H9 (cell line): ENCODE measurements at regions not wholly inside any gene's neighbourhood (a gene's known extent, or its start where the extent isn't known, plus 50 kb on each side); places are given as distances from the start of the nearest gene placed in this dataset.

Source experiments
- DNase-seq: peaks from one replicate; pipeline ENCODE4 v3.0.0-alpha.2; 2017
- H2AFZ ChIP-seq: one replicate; pipeline ENCODE4 v1.6.1; 2013; ENCODE audit warnings: mild to moderate bottlenecking, low read length, control low read depth, moderate library complexity
- H2AK5ac ChIP-seq: 2 replicates; pipeline ENCODE4 v1.6.1; 2013; ENCODE audit warnings: low read length, control low read depth, mixed read lengths; ENCODE audit not compliant: insufficient read length
- H2BK120ac ChIP-seq: one replicate; pipeline ENCODE4 v1.6.1; 2013; ENCODE audit warnings: low read depth, mild to moderate bottlenecking, low read length, control low read depth, inconsistent platforms; ENCODE audit not compliant: poor library complexity, severe bottlenecking
- H2BK12ac ChIP-seq: 2 replicates; pipeline ENCODE4 v1.6.1; 2013; ENCODE audit warnings: low read length, control low read depth, mixed read lengths, low read depth; ENCODE audit not compliant: insufficient read length
- H2BK15ac ChIP-seq: 2 replicates; pipeline ENCODE4 v1.6.1; 2013; ENCODE audit warnings: low read depth, low read length, control low read depth
- H2BK20ac ChIP-seq: one replicate; pipeline ENCODE4 v1.6.1; 2013; ENCODE audit warnings: low read depth, mild to moderate bottlenecking, low read length, control low read depth, inconsistent platforms; ENCODE audit not compliant: poor library complexity, severe bottlenecking
- H2BK5ac ChIP-seq: 2 replicates; pipeline ENCODE4 v1.6.1; 2013; ENCODE audit warnings: low read length, control low read depth, mixed read lengths; ENCODE audit not compliant: insufficient read length
- H3K14ac ChIP-seq: 2 replicates; pipeline ENCODE4 v1.6.1; 2013; ENCODE audit warnings: low read length, control low read depth; ENCODE audit not compliant: insufficient read depth
- H3K18ac ChIP-seq: 2 replicates; pipeline ENCODE4 v1.6.1; 2013; ENCODE audit warnings: low read depth, mild to moderate bottlenecking, mixed read lengths, low read length, control low read depth; ENCODE audit not compliant: insufficient read length
- H3K23ac ChIP-seq: 2 replicates; pipeline ENCODE4 v1.6.1; 2013; ENCODE audit warnings: low read length, control low read depth, mixed read lengths, low read depth; ENCODE audit not compliant: insufficient read length
- H3K23me2 ChIP-seq: 2 replicates; pipeline ENCODE4 v1.6.1; 2013; ENCODE audit warnings: low read depth, mild to moderate bottlenecking, mixed read lengths, low read length, control low read depth; ENCODE audit not compliant: insufficient read length, poor library complexity, severe bottlenecking
- H3K27ac ChIP-seq: 2 replicates; pipeline ENCODE4 v1.5.1; 2013; ENCODE audit warnings: low read length, control low read depth, mixed read lengths, low read depth; ENCODE audit not compliant: insufficient read length
- H3K27me3 ChIP-seq: 2 replicates; pipeline ENCODE4 v1.6.1; 2013; ENCODE audit warnings: low read length, control low read depth, inconsistent platforms; ENCODE audit not compliant: insufficient read depth
- H3K4ac ChIP-seq: 2 replicates; pipeline ENCODE4 v1.6.1; 2013; ENCODE audit warnings: low read depth, mild to moderate bottlenecking, control low read depth, inconsistent platforms, low read length, moderate library complexity
- H3K4me1 ChIP-seq: 2 replicates; pipeline ENCODE4 v1.6.1; 2013; ENCODE audit warnings: low read length, control low read depth, inconsistent platforms; ENCODE audit not compliant: insufficient read depth
- H3K4me2 ChIP-seq: 2 replicates; pipeline ENCODE4 v1.6.1; 2013; ENCODE audit warnings: low read length, control low read depth, mixed read lengths; ENCODE audit not compliant: insufficient read length, insufficient read depth
- H3K56ac ChIP-seq: 2 replicates; pipeline ENCODE4 v1.6.1; 2013; ENCODE audit warnings: low read depth, mild to moderate bottlenecking, mixed read lengths, low read length, control low read depth; ENCODE audit not compliant: insufficient read length
- H3K79me1 ChIP-seq: 2 replicates; pipeline ENCODE4 v1.6.1; 2013; ENCODE audit warnings: low read depth, mild to moderate bottlenecking, moderate library complexity, low read length, control low read depth, inconsistent platforms; ENCODE audit not compliant: insufficient read depth, poor library complexity, severe bottlenecking
- H3K79me2 ChIP-seq: 2 replicates; pipeline ENCODE4 v1.6.1; 2013; ENCODE audit warnings: low read length, control low read depth, inconsistent platforms; ENCODE audit not compliant: insufficient read depth
- H3K9ac ChIP-seq: 2 replicates; pipeline ENCODE4 v1.6.1; 2013; ENCODE audit warnings: low read length, control low read depth, mixed read lengths; ENCODE audit not compliant: insufficient read length; ENCODE audit errors: extremely low read depth
- H3K9me3 ChIP-seq: one replicate; pipeline ENCODE4 v1.6.1; 2013; ENCODE audit warnings: low read depth, low read length, inconsistent platforms; ENCODE audit not compliant: control insufficient read depth
- H3T11ph ChIP-seq: one replicate; pipeline ENCODE4 v1.6.1; 2013; ENCODE audit warnings: mild to moderate bottlenecking, low read length, control low read depth, inconsistent platforms
- H4K20me1 ChIP-seq: one replicate; pipeline ENCODE4 v1.6.1; 2013; ENCODE audit not compliant: control insufficient read depth, insufficient read length, insufficient read depth
- H4K5ac ChIP-seq: 2 replicates; pipeline ENCODE4 v1.6.1; 2013; ENCODE audit warnings: low read depth, mild to moderate bottlenecking, mixed read lengths, low read length, control low read depth; ENCODE audit not compliant: insufficient read length
- H4K8ac ChIP-seq: replicated peaks from 2 replicates; pipeline ENCODE4 v1.6.1; 2013; ENCODE audit warnings: low read length, control low read depth, mixed read lengths, low read depth; ENCODE audit not compliant: insufficient read length
- H4K91ac ChIP-seq: 2 replicates; pipeline ENCODE4 v1.6.1; 2013; ENCODE audit warnings: low read depth, mild to moderate bottlenecking, moderate library complexity, mixed read lengths, low read length, control low read depth; ENCODE audit not compliant: insufficient read length
- H3K27ac Mint-ChIP-seq, 3 experiments: 2 replicates in 2 of 3; 3 replicates in 1 of 3; pipeline ENCODE4 v1.8.0; 2020 to 2021; ENCODE audit warnings: mixed read lengths in 3 of 3, mild to moderate bottlenecking in 1 of 3, moderate library complexity in 1 of 3
- H3K27me3 Mint-ChIP-seq: 2 replicates; pipeline ENCODE4 v1.8.0; 2021; ENCODE audit warnings: low read depth, mild to moderate bottlenecking, moderate library complexity, mixed read lengths
- H3K36me3 Mint-ChIP-seq, 3 experiments: 2 replicates in 2 of 3; 3 replicates in 1 of 3; pipeline ENCODE4 v1.8.0; 2020 to 2021; ENCODE audit warnings: low read depth in 3 of 3, mixed read lengths in 3 of 3; ENCODE audit not compliant: insufficient read depth in 1 of 3
- H3K4me1 Mint-ChIP-seq, 2 experiments: 2 replicates each; pipeline ENCODE4 v1.8.0; 2020; ENCODE audit warnings: mixed read lengths in 2 of 2
- H3K4me3 Mint-ChIP-seq, 2 experiments: 2 replicates in 1 of 2; 3 replicates in 1 of 2; pipeline ENCODE4 v1.8.0; 2020 to 2021; ENCODE audit warnings: mild to moderate bottlenecking in 2 of 2, mixed read lengths in 2 of 2, moderate library complexity in 1 of 2
- H3K9me3 Mint-ChIP-seq, 2 experiments: 2 replicates in 1 of 2; 3 replicates in 1 of 2; pipeline ENCODE4 v1.8.0; 2020; ENCODE audit warnings: mild to moderate bottlenecking in 2 of 2, mixed read lengths in 2 of 2, moderate library complexity in 1 of 2
- WGBS: extraction: QIAGEN DNeasy Blood & Tissue Kit; methylation state at CpG from one replicate; pipeline ENCODE4 v1.1.7; 2013; ENCODE audit warnings: missing lambda C conversion rate, low lambda C conversion rate, mixed read lengths; ENCODE audit not compliant: insufficient read length; ENCODE audit errors: extremely low coverage; 5-methylcytosine and 5-hydroxymethylcytosine counted together
- TF ChIP-seq, protein P1 (sequence below): fragments of 200-600 bp; sonication (generic); conservative IDR thresholded peaks from 3 replicates; pipeline ENCODE4 v1.8.0; 2021; ENCODE audit warnings: antibody characterized with exemption, mild to moderate bottlenecking

DNA sequence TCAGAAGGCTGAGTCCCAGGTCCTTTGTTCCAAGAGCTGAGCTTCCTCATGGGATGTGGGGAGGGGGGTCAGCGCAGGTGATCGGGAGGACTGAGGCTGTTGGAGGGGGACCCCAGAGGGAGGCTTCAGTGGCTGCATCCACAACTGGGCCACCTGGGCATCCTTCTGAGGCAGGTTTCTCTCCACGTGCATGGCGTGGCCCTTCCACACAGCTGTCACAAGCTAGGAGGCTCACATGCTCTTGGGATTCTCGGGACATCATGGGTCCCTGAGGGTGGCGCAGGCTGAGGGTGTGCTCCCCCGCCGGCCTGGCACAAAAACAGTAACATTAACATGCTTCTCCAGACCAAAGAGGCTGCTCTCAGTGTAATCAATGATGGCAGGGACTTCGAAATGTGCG lies 229.6 kb upstream of the AJAP1 start:
- no peak overlapping the region for H3K14ac ChIP-seq
- H4K20me1 ChIP-seq: no peaks in the 10 kb centered on the region
- no peak overlapping the region for H2BK20ac ChIP-seq
- no peak overlapping the region for H3K9ac ChIP-seq
- H3K4me3 Mint-ChIP-seq: no peak overlapping the region
- H3K56ac ChIP-seq: no peak overlapping the region
- H3K27ac ChIP-seq: no peak overlapping the region
- H3K23me2 ChIP-seq: no peaks in the 10 kb centered on the region
- H3K27ac Mint-ChIP-seq: no peak overlapping the region
- no peak overlapping the region for H2AFZ ChIP-seq
- H3K4ac ChIP-seq: no peak overlapping the region
- H3K18ac ChIP-seq: no peak overlapping the region
- no peak overlapping the region for H4K5ac ChIP-seq
- peaks cover 0 to 12% (median 2%) of the 10 kb centered on the region in 3 experiments; a peak in 4 of 7 replicates for H3K36me3 Mint-ChIP-seq
- no peak overlapping the region for H4K91ac ChIP-seq
- H3K4me1 Mint-ChIP-seq: peaks cover 10 to 15% of the 10 kb centered on the region in 2 experiments
- H2BK120ac ChIP-seq: no peak overlapping the region
- H3K27me3 Mint-ChIP-seq: no peaks in the 10 kb centered on the region; the same call in 1 of the 2 replicates
- DNase-seq: no peak
- H2AK5ac ChIP-seq: no peak overlapping the region
- no peak overlapping the region for H3T11ph ChIP-seq
- H3K79me2 ChIP-seq: no peaks in the 10 kb centered on the region
- no peaks in the 10 kb centered on the region for H3K9me3 ChIP-seq
- H3K4me2 ChIP-seq: no peak overlapping the region
- H3K79me1 ChIP-seq: no peaks in the 10 kb centered on the region
- no peaks in the 10 kb centered on the region for H3K27me3 ChIP-seq
- peaks cover 4 to 10% of the 10 kb centered on the region in 2 experiments; a peak in 4 of 5 replicates for H3K9me3 Mint-ChIP-seq
- no peak overlapping the region for H3K23ac ChIP-seq
- H4K8ac ChIP-seq: no peak overlapping the region
- H2BK12ac ChIP-seq: no peak overlapping the region
- no CpG with 5 or more reads among the region's 10 CpGs for WGBS
- H2BK15ac ChIP-seq: no peak overlapping the region
- no peak overlapping the region for H2BK5ac ChIP-seq
- TF ChIP-seq, protein P1, sequence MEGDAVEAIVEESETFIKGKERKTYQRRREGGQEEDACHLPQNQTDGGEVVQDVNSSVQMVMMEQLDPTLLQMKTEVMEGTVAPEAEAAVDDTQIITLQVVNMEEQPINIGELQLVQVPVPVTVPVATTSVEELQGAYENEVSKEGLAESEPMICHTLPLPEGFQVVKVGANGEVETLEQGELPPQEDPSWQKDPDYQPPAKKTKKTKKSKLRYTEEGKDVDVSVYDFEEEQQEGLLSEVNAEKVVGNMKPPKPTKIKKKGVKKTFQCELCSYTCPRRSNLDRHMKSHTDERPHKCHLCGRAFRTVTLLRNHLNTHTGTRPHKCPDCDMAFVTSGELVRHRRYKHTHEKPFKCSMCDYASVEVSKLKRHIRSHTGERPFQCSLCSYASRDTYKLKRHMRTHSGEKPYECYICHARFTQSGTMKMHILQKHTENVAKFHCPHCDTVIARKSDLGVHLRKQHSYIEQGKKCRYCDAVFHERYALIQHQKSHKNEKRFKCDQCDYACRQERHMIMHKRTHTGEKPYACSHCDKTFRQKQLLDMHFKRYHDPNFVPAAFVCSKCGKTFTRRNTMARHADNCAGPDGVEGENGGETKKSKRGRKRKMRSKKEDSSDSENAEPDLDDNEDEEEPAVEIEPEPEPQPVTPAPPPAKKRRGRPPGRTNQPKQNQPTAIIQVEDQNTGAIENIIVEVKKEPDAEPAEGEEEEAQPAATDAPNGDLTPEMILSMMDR: no peak
- peaks cover 2% of the 10 kb centered on the region; the same call in 1 of the 2 replicates for H3K4me1 ChIP-seq
